ENCODE measurements at regions not wholly inside any gene's neighbourhood (a gene's known extent, or its start where the extent isn't known, plus 50 kb on each side); places are given as distances from the start of the nearest gene placed in this dataset.
"Not testable (repeated sequence)": the region's sequence is repeated elsewhere in the genome, so short reads cannot be mapped to it uniquely, and the experiment has no call there.

DNA sequence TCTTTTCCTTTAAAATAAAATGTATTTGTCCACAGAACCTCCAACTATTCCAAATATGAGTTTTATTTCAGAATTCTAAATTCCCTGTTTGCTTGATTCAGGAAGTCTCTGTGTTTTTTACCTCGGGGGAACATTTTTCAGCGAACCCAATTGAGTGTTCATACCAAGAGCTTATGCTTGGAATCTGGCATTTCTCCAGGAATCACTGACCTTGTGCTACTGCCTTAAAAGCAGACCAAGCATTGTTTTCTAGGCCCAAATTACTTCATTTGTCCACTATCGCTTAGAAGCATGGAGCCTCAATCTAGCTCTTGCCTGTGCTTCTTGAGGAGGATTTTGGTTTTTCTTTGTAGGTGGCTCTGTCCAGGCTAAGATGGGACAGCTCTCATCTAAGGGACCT lies 59.4 kb downstream of the EBLN1 start:
- POLR2A ChIA-PET: no interaction called here
- Mint-ChIP-seq H3K4me3 (no peak overlapping the region), H3K9me3 (ENCODE audit: insufficient read depth) (no peaks in the 10 kb centered on the region), H3K4me1 (ENCODE audit: low read depth) (peaks cover 7% of the 10 kb centered on the region), H3K27me3 (ENCODE audit: low read depth) (no peaks in the 10 kb centered on the region), H3K27ac (no peak overlapping the region), H3K36me3 (ENCODE audit: low read depth) (no peaks in the 10 kb centered on the region)
- CTCF ChIA-PET: no interaction called here
- ATAC-seq (no peak), DNase-seq (no peak)

DNA sequence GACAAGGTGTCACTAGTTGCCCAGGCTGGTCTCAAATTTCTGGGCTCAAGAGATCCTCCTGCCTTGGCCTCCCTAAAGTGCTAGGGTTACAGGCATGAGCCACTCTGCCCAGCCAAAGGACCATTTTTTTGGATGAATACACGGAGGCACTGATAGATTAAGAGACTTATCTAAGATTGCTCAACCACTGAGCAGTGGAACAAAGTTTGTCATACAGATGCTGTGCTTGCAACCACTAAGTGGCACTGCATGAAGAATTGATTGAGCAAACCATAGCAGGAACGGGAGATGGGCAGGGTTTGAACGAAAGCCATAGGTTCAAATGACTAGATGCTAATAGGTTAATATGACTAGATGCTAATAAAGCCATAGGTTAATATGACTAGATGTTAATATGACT lies 61.1 kb downstream of the EBLN1 start:
- H3K4me3 Mint-ChIP-seq: no peak overlapping the region
- H3K27me3 Mint-ChIP-seq (ENCODE audit: low read depth): no peaks in the 10 kb centered on the region
- ChIA-PET POLR2A (no interaction called here), CTCF (no interaction called here)
- no peaks in the 10 kb centered on the region for H3K36me3 Mint-ChIP-seq (ENCODE audit: low read depth)
- ATAC-seq (no peak), DNase-seq (no peak)
- peaks cover 4% of the 10 kb centered on the region for H3K9me3 Mint-ChIP-seq (ENCODE audit: insufficient read depth)
- H3K27ac Mint-ChIP-seq: no peak overlapping the region
- peaks cover 7% of the 10 kb centered on the region for H3K4me1 Mint-ChIP-seq (ENCODE audit: low read depth)

DNA sequence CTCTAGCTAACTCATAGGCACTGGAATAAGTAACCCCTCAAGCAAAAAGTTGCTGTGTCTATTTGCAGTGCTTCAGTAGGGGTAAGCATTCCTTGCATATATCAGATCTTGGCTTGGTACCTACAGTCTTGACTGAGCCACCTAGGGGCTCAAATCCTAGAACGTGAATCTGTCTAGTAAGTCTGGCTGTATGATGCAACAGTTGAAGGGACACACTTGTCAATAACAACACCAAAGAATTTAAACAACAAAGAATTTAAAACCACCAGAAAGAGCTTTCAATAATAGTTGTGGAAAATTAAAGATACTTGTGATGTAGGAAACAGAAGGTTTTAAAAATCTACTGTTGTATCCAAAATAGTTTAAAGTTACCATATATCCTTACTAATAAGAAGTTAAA lies 65.4 kb downstream of the EBLN1 start:
- no peak for ATAC-seq
- H3K27me3 Mint-ChIP-seq (ENCODE audit: low read depth): no peaks in the 10 kb centered on the region
- H3K27ac Mint-ChIP-seq: no peak overlapping the region
- DNase-seq: no peak
- H3K4me3 Mint-ChIP-seq: no peak overlapping the region
- ChIA-PET CTCF (no interaction called here), POLR2A (no interaction called here)
- peaks cover 7% of the 10 kb centered on the region for H3K9me3 Mint-ChIP-seq (ENCODE audit: insufficient read depth)
- no peaks in the 10 kb centered on the region for H3K36me3 Mint-ChIP-seq (ENCODE audit: low read depth)
- no peaks in the 10 kb centered on the region for H3K4me1 Mint-ChIP-seq (ENCODE audit: low read depth)

GRCh38 chr10:22150842-22151241 lies 67.0 kb downstream of the EBLN1 start:
- DNase-seq (no peak), ATAC-seq (no peak)
- no peaks in the 10 kb centered on the region for H3K27me3 Mint-ChIP-seq (ENCODE audit: low read depth)
- no peaks in the 10 kb centered on the region for H3K4me1 Mint-ChIP-seq (ENCODE audit: low read depth)
- no peaks in the 10 kb centered on the region for H3K36me3 Mint-ChIP-seq (ENCODE audit: low read depth)
- POLR2A ChIA-PET: no interaction called here
- CTCF ChIA-PET: no interaction called here
- H3K4me3 Mint-ChIP-seq: no peak overlapping the region
- H3K27ac Mint-ChIP-seq: no peak overlapping the region
- peaks cover 13% of the 10 kb centered on the region for H3K9me3 Mint-ChIP-seq (ENCODE audit: insufficient read depth)

DNA sequence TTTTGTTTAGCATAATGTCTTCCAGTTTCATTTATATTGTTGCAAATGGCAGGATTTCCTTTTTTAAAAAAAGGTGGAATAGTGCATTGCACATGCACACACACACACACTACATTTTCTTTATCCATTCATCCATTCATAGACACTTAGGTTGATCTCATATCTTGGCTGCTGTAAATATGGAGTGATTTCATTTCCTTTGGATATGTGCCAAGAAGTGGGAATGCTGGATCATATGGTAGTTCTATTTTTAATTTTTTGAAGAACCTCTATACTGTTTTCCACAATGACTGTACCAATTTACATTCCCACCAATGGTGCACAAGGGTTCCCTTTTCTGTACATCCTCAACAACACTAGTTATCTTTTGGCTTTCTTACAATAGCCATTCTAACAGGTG lies 68.9 kb downstream of the EBLN1 start:
- Mint-ChIP-seq H3K4me3 (no peak overlapping the region), H3K4me1 (ENCODE audit: low read depth) (no peaks in the 10 kb centered on the region), H3K27me3 (ENCODE audit: low read depth) (no peaks in the 10 kb centered on the region), H3K27ac (no peak overlapping the region), H3K36me3 (ENCODE audit: low read depth) (no peaks in the 10 kb centered on the region), H3K9me3 (ENCODE audit: insufficient read depth) (peaks cover 13% of the 10 kb centered on the region)
- ATAC-seq: no peak
- POLR2A ChIA-PET: no interaction called here
- CTCF ChIA-PET: no interaction called here
- no peak for DNase-seq

GRCh38 chr10:22145873-22146272 lies 71.9 kb downstream of the EBLN1 start:
- POLR2A ChIA-PET; ATAC-seq; H3K36me3 Mint-ChIP-seq (ENCODE audit: low read depth); H3K27ac Mint-ChIP-seq; DNase-seq; CTCF ChIA-PET; H3K27me3 Mint-ChIP-seq (ENCODE audit: low read depth); H3K9me3 Mint-ChIP-seq (ENCODE audit: insufficient read depth); H3K4me1 Mint-ChIP-seq (ENCODE audit: low read depth); H3K4me3 Mint-ChIP-seq: not testable (repeated sequence)

GRCh38 chr10:22137542-22137941 lies 80.3 kb downstream of the EBLN1 start:
- Mint-ChIP-seq H3K9me3 (ENCODE audit: insufficient read depth) (no peaks in the 10 kb centered on the region), H3K4me3 (no peak overlapping the region), H3K36me3 (ENCODE audit: low read depth) (no peaks in the 10 kb centered on the region), H3K27me3 (ENCODE audit: low read depth) (peaks cover 4% of the 10 kb centered on the region), H3K27ac (no peak overlapping the region), H3K4me1 (ENCODE audit: low read depth) (peaks cover 6% of the 10 kb centered on the region)
- ChIA-PET CTCF (no interaction called here), POLR2A (no interaction called here)
- DNase-seq (no peak), ATAC-seq (no peak)

DNA sequence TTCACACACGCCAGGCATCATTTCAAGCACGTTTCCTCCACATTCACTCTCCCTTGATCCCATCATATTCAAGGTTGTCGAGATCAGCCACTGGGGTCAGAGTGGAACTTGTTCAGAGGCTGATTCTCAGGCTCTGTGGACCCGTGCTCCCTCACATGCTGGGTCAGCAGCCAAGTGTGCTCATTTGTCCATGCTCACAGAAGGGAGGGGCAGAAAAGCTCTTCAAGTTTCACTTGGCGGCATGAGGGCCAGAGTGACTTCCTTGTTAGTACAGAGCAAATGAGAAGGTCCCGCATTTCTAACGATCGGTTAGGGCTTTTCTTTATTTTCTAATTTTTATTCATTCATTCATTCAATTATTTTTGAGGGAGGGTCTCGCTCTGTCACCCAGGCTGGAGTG lies 82.2 kb downstream of the EBLN1 start:
- no peak overlapping the region for H3K4me3 Mint-ChIP-seq
- no peak overlapping the region for H3K27ac Mint-ChIP-seq
- no peaks in the 10 kb centered on the region for H3K36me3 Mint-ChIP-seq (ENCODE audit: low read depth)
- no peaks in the 10 kb centered on the region for H3K9me3 Mint-ChIP-seq (ENCODE audit: insufficient read depth)
- peaks cover 6% of the 10 kb centered on the region for H3K4me1 Mint-ChIP-seq (ENCODE audit: low read depth)
- H3K27me3 Mint-ChIP-seq (ENCODE audit: low read depth): peaks cover 4% of the 10 kb centered on the region
- no peak for DNase-seq
- ChIA-PET POLR2A (no interaction called here), CTCF (no interaction called here)
- ATAC-seq: no peak

DNA sequence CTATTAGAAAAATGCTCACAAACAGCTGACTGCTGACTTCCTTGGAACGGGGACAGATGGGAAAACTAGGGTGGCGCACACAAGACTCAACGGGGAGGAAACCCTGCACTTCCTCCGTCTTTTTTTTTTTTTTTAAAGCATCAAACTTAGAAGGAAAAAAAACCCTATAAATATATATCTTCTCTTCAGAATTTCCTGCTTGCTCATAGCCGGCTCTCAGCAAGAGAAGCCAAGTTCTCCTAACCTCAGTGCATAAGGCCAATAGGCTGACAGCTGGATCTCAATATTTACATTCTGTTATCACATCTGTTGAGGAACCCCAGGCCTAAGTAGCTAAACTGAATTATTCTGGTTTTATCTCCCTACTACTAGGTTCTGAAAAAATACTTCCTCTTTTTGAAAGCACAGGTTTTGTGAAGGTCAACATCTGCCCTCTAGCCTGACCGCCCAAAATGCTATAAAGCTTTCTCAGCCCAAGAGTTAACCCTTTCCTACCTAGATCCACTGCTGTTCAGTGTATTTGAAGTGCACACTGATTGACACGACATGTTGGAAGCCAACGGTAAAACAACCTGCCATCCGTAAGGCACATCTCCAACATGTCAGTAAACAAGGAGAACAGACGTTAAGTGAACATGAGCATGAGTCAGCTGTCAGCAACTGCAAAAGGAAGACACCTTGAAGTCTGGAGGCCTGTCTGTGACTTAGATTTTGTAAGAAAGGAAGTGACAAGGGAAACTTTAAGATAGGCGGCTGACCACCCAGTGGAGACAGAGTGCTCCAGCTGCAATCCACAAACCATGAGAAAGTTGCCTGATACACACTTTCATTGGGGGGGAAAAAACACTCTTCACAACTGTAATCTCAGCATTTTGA lies 83.8 kb downstream of the EBLN1 start:
- ChIA-PET CTCF (interaction anchor here (0.6 to 1.2 kb wide), 3 partner anchors 17 to 340 kb away, joined by 3 to 4 read pairs (median 3); no protein-coding TSS in a partner anchor), POLR2A (no interaction called here)
- Mint-ChIP-seq H3K9me3 (ENCODE audit: insufficient read depth) (peaks cover 5% of the 10 kb centered on the region), H3K4me1 (ENCODE audit: low read depth) (peaks cover 6% of the 10 kb centered on the region), H3K36me3 (ENCODE audit: low read depth) (no peaks in the 10 kb centered on the region), H3K4me3 (no peak overlapping the region), H3K27ac (no peak overlapping the region), H3K27me3 (ENCODE audit: low read depth) (peaks cover 4% of the 10 kb centered on the region)
- ATAC-seq (no peak), DNase-seq (no peak)

- H3K4me1 Mint-ChIP-seq (ENCODE audit: low read depth); H3K27ac Mint-ChIP-seq; H3K27me3 Mint-ChIP-seq (ENCODE audit: low read depth); POLR2A ChIA-PET; ATAC-seq; H3K4me3 Mint-ChIP-seq; H3K36me3 Mint-ChIP-seq (ENCODE audit: low read depth); DNase-seq; H3K9me3 Mint-ChIP-seq (ENCODE audit: insufficient read depth); CTCF ChIA-PET: not testable (repeated sequence)
These were observed 87.0 kb downstream of the EBLN1 start for GRCh38 chr10:22130824-22131223.

- H3K36me3 Mint-ChIP-seq (ENCODE audit: low read depth); POLR2A ChIA-PET; H3K4me1 Mint-ChIP-seq (ENCODE audit: low read depth); H3K4me3 Mint-ChIP-seq; DNase-seq; ATAC-seq; H3K27ac Mint-ChIP-seq; CTCF ChIA-PET; H3K9me3 Mint-ChIP-seq (ENCODE audit: insufficient read depth); H3K27me3 Mint-ChIP-seq (ENCODE audit: low read depth): not testable (repeated sequence)
These were observed 88.2 kb downstream of the EBLN1 start for GRCh38 chr10:22129612-22130011.

GRCh38 chr10:22121181-22121580 lies 96.6 kb downstream of the EBLN1 start:
- ATAC-seq, CTCF ChIA-PET, POLR2A ChIA-PET: not testable (repeated sequence)

DNA sequence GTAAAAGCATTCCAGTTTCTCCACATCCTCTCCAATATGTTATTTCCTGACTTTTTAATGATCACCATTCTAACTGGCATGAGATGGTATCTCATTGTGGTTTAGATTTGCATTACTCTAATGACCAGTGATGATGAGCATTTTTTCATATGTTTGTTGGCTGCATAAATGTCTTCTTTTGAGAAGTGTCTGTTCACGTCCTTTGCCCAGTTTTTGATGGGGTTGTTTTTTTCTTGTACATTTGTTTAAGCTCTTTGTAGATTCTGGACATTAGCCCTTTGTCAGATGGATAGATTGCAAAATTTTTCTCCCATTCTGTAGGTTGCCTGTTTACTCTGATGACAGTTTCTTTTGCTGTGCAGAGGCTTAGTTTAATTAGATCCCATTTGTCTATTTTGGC lies 97.7 kb downstream of the EBLN1 start:
- H3K36me3 Mint-ChIP-seq (ENCODE audit: low read depth); ATAC-seq; H3K27me3 Mint-ChIP-seq (ENCODE audit: low read depth); POLR2A ChIA-PET; CTCF ChIA-PET; DNase-seq; H3K4me3 Mint-ChIP-seq; H3K9me3 Mint-ChIP-seq (ENCODE audit: insufficient read depth); H3K27ac Mint-ChIP-seq; H3K4me1 Mint-ChIP-seq (ENCODE audit: low read depth): not testable (repeated sequence)

More at GRCh38 chr10:22121181-22121580, 96.6 kb downstream of the EBLN1 start:
- not testable (repeated sequence) for H3K4me3 Mint-ChIP-seq; H3K9me3 Mint-ChIP-seq (ENCODE audit: insufficient read depth); H3K36me3 Mint-ChIP-seq (ENCODE audit: low read depth); H3K4me1 Mint-ChIP-seq (ENCODE audit: low read depth); H3K27me3 Mint-ChIP-seq (ENCODE audit: low read depth); H3K27ac Mint-ChIP-seq; DNase-seq

Data from activated CD8-positive, alpha-beta T cell treated with anti-CD3 and anti-CD28 coated beads, Interleukin-2, amount 10 ng/mL, durations not matched to agents 7 days and 5 days (primary cell).